Stimulated activated CD8-positive, alpha-beta memory T cell treated with anti-CD3 and anti-CD28 coated beads, Interleukin-4, amount 100 ng/mL, for 48 hours (primary cell): ENCODE measurements at regions not wholly inside any gene's neighbourhood (a gene's known extent, or its start where the extent isn't known, plus 50 kb on each side); places are given as distances from the start of the nearest gene placed in this dataset.

ENCODE experiments used
- DNase-seq: peaks from one replicate; pipeline ENCODE4 v3.0.0-alpha.2; 2020

DNA sequence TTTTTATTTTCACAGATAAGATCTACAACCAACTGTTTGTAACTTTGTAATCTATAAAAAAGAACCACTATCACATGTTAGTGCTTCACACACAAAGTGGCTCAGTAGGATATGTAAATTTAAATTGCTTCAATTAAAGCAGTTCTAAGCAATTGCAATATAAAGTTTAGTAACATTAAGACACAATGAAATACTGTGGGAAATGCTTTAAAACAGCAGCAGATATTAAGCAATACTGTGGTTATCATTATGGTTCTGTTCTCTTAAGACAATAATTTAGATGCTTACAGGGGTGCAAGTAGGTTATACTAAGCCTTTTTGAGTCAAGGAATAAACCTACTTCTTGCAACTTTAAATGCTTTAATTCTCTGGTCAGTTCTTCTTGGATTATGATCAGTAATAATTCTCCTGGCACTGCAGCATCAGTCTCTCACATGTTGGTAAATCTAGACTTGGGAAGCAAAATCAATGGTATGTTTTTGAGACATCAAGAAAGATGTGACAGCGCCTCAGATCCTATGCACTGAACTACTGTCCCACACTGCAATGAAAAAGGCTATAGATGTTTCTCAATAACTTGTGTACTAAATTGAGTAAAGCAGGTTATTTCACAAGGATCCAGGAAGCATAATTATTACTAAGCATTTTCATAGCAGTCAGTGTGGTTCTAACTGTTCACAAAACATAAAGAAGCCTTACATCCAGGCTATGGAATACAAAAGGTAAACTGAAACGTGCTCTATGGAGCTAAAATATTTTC lies 338.7 kb upstream of the PDE4D start:
- DNase-seq = no peak

DNA sequence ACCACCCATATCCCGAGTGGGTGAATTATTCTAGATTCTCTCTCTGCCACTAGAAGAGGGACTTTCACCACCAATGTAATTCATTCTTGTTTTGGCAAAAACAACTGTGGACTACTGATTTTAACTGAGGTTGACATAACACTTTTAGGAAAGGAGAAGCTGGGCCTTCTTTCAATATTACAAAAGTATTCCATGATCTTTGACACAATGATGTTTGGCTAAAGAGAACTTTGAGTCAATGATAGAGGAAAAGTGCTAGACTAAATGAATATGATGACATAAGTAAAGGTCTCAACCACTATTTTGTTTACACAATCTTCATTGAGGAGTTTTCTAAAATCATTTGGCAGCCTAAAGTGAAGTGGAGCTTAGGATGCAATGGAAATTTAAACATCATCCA lies 336.9 kb upstream of the PDE4D start:
- DNase-seq = no peak

DNA sequence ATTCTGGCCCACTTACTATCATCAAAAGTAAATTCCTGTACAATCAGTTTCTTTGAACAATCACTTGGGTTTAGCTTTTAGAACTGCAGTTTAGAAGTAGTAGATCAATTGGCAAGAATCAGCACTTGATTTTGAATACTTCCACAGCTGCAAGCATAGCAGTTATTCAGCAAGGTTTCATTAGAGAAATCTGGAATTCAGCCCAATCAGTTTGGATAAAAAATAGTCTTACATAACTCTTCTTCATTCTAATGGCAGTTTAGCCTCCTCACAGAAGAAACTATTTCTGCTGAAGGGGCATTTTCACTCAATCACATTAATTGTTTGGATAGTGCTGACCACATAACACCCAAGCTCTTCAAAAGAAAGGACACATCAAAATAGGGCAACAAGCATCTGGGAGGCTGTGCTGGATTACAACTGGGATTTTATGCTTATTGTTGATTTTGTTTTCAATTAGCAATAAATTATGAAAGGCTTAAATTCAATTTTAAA lies 336.2 kb upstream of the PDE4D start:
- no peak for DNase-seq

DNA sequence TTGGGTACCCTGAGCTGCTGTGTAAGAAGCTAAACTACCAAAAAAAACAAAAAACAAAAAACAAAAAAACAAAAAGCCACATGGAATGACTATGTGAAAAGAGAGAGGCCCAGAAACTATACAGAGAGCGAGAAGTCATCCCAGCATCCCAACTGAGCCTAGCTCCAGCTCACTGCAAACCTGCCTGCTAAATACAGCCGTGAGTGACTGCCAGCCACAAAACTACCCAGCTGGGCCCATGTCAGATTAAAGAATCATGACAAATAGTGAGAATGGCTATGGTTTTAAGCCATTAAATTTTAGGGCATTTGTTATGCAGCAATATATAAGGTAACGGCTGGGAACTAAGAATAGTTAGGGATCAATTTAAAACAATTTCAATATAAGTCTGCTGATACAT lies 335.1 kb upstream of the PDE4D start:
- DNase-seq = no peak

DNA sequence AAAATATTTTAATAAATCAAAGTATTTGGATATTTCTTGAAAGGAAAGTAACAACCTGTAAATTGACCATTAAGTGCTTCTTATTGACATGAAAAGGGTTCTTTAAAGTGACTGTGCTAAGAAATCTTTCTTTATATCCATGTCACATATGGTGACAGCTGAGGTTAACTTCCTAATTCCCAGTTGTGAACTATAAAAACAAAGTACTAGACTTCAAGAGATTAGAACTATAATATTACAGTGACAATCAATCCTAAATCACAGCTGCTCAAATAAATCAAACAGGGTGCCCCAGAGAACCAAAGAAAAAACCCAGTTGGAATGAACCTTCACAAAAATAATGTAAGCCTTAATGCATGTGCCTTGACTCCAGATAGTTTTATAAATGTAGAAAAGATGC lies 332.6 kb upstream of the PDE4D start:
- no peak for DNase-seq

DNA sequence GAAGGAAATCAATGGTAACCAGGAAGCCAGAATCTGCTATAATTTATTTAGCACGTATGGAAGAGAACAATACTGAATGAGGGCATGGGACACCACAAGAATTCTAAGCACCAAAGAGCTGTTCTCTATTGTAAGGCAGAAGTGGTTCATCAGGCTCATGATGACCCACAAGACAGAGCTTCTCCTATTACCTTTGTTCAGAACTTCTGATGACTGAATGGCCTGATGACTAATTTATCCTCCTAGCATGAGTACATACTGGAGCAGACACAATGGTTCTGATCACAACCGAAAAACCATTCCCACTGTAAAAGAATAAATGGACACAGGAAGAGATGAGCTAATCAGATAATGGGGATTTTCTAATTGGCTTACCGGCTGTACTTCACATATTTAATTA lies 329.8 kb upstream of the PDE4D start:
- DNase-seq = no peak

DNA sequence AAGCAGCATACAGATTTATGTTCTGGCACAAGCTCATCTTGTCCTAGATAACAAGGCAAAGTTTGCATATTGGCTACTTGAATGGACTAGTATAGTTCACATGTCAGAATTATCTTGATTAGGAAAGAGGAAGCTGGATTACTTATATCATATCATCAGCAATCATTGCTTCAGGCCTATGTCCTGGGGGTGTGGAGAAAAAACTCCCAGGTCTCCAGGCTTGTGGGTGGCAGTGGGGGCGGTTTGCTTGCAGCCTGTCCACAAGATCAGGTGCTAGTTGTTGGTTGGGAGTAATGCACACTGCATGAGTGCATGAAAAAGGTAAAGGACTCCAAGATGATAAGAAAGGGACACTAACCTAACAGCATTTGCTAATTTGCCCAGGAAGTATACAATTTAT lies 326.4 kb upstream of the PDE4D start:
- no peak for DNase-seq

DNA sequence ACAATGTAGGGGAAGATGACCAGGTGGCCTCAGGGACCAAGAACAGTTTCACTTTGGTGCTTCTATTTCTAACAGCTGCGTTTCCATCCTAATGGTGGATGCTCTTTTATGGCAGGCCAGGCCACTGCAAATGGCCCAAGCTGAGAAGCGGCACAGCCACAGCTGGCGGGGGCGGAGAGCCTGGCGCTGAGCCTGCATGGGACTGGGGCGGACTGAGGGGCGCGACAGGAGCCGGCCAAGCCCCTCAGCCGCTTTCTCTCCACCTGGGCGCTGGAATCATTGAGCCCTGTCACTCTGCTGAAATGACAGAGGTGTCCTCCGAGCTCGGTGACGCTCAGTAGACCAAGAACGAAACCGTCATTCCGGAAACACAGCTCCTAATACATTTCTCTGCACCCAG lies 317.3 kb upstream of the PDE4D start:
- no peak for DNase-seq

DNA sequence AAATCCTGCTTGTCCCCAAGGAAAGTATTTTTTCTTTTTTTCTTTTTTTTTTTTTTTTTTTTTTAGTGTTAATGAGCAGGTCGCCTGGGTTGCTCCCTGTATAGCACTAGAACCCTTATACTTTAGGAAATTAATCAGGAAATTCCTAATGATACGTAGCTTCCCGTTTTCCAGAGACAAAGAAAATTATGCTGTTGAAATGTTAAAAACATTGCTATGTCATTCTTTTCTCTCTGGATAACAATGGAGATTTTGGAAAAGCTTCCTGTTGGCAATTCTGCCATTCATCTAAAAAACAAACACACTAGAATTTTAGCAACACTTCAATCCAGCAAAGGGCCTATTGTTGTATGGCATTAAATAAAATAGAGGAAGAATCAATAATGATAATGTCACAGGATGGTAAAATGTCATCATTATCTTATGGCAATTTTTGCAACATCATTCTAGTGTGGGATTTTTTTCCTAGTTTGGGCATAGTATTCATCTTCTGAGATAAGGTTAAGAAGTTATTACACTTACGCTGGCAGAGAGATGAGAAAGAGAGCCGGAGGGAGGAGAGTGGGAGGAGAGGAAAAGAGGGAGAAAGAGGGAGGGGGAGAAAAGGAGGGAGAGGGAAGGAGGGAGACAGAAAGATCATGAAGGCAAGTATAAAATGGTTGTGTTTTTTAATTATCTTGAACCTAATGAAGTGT lies 315.8 kb upstream of the PDE4D start:
- DNase-seq = no peak

DNA sequence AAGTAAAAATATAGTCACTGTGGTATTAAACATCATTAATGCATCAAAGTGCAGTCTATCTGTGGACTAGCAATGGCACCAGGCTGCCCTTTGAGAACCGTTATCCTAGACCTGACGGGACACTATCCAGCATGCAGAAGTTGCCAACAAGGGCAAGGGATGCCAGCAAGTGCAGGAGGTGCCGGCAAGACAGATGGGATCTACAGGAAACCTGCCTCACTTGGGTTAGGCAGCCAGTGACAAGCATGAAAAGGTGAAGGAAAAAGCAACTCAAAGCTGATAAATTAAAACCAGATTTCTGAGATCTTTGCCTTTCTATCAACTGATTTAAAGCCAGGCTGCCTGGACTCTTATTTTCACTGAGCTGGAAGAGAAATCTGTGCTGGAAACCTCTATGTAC lies 315.2 kb upstream of the PDE4D start:
- DNase-seq = no peak

DNA sequence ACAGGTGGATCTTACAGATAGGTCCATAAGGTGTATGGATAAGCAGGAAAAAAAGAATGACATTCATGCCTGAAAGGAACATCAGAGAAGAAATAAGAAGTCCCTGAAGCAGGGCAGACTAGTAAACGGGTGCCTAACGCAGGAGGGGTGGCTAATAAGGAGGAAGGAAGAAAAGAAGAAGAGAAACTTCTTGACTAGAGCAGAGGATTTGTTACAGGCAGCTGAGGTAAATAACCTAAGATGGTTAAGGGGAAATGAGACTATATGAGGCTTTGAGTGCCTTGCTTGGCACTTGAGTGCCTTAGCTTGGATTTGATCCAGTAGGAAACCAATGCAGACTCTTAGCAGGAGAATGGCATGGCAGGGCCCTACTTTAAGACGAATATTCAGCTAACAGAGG lies 313.5 kb upstream of the PDE4D start:
- DNase-seq = no peak

DNA sequence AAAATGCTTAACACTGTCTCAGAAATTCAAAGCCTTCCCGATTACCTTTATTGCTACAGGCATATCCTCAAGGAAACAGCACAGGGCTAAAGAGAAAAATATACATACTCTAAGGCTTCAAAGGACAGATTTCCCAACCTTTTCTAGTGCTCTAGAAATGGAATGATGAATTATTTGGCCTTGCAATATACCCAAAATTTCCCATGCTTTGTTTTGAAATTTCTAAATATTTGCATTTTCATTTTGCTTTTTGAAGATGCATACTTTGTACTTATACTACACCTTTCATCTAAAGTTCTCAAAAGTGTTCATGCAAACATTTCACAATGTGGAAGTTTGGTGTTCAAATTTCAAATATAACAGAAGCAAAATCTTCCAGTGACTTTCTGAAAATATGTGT lies 312.7 kb upstream of the PDE4D start:
- DNase-seq = no peak

DNA sequence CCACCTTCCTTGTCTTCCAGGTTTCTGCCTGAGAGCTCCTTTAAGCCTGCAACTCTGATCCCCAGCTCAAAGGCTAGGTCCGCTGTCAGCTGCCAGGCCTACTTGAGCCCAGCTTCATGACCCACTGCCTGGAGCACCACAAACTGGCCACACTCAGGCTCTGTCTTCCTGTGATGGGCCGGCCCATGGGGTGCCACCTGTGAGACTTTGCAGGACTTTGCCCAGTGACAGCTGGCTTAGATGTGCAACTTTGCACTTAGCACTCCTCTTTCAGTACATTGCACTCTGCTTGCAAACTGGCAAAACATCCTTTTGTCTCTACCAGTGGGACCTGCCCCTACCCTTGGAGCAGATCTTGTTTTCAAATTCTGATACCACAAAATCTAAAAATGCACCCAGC lies 311.5 kb upstream of the PDE4D start:
- DNase-seq = no peak

DNA sequence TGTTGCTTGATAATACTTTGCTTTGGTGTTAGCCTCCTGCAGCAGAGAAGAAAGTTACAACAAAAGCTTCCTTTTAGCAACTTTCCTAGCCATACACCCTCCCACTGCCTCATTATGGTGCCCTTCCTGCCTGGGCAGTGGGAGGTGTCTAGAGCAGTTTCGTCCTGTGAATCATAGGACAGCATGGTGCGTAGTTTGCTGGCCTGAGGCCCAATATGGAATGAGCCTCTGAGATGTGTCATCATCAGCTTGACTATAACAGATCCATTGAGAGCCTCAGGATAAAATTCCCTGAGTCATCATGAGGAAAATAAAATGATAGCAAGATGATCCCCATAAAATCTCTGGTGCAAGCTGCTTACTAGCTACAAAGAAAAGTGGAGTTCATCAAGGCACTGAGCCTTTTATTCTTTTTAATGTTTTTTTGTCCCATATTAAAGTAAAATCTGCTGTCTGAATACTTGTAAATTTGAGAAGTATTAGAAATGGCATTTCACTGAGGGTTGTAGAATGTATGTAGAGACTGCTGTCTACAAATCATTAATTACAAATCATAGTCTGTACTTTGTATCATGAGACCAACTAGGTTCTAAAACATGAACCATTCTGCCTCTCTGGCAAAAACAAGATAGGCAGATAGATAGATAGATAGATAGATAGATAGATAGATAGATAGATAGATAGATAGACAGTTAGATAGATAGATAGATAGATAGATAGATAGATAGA lies 303.0 kb upstream of the PDE4D start:
- no peak for DNase-seq

DNA sequence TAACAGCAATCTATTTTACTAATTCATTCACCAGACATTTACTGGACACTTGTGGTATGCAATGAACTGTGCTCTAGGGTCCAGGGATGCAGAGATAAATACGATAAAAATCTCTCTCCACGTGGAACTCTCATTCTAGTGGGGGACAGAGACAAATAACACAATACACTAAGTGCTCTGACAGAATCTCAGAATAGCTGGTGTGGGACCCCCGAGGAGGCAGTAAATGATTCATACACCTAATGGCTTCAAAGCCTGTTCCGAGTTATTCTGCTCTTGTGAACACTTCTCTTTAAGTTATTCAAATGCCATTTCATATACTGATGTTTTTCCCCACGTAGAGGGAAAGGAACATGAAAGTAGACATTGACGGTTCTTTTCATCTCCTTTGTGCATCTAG lies 302.0 kb upstream of the PDE4D start:
- DNase-seq = no peak

DNA sequence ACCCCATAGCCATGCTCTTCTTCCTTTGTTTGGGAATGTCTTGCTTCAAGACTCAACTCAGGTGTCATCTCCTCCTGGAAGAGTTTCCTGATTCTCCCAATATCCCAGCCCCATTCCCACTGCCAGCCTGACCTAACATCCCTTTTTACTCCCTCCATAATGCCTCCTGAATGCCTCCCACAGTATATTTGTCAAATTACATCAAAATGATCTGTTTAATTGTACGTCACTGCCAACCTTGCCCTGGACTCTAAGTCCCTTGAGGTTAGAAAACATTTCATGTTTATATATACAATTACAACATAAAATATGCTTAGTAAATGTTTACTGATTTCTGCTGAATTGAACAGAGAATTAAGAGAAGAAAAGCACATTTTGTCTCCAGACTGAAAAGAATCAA lies 301.6 kb upstream of the PDE4D start:
- DNase-seq = no peak

DNA sequence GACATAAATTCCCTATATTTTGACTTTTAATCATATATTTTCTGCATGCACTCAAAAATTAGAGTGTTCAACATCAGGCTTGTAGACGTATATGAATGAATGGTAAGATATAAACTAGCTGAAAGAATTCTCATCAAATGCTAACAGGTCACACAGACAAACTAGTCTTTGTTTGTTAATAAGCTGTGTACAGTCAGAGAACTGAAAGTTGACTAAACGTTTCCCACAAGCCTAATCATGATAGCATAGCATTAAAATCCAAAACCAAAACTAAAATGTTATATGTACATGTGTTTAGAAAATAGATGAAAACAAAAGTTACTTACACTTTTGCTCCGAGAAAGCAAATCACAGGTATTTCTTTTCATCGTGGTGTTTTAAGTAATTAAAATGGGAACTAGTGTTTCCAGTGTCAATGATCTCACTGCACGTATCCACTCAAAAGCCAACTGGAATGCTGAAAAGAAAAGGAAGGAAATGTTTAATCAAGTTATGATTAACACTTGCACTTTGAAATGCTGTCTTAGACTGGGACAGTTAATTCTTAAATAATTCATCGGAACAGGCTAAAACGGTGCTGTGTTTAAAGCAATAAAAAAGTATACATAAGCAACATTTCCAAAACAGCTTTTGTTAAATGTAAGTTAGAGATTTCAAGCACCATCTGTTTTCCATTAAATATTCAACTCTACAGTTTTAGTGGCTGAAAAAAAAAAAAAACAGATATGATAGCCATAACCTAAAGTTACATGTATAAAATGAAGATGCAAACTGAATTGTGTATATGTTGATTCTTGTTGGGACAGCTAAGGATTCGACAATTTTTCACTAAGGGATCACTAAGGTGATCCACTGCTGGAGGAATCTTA lies 291.9 kb upstream of the PDE4D start:
- no peak for DNase-seq

DNA sequence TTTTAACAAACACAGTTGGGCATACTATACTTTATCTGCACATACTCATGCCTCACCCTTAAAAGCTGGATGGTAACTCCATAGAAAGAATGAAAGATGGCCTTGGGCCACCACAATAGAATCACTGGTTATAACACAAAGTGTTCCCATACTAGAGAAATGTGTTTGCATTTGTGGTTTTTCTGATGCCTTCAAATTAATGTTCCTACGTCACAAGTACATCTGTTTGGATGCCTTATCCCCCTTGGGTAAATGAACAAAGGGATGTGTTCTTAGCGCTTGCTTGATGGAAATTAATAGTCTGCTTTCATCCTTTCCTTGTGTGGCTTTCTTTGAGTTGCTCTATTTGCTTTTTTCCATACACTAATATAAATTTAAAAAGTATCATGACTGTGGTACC lies 291.1 kb upstream of the PDE4D start:
- no peak for DNase-seq

DNA sequence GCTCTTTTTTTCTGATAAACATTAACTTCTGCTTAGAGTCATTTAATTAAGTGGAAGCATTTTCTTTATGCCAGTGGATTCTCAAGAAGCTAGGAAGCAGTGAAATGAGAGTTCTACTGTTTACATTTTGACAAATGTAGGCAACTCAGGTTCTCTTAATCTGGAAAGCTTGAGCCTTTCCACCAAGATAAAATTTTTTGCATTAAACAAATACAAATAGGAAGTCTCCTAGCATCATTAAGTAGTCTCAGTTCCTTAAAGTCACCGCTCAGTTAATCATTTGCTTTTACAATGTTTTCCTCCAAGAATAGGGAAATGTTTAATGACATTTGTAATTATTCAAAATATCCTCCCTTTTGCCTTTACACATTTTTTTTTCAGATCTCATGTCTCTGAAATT lies 290.4 kb upstream of the PDE4D start:
- DNase-seq = no peak

DNA sequence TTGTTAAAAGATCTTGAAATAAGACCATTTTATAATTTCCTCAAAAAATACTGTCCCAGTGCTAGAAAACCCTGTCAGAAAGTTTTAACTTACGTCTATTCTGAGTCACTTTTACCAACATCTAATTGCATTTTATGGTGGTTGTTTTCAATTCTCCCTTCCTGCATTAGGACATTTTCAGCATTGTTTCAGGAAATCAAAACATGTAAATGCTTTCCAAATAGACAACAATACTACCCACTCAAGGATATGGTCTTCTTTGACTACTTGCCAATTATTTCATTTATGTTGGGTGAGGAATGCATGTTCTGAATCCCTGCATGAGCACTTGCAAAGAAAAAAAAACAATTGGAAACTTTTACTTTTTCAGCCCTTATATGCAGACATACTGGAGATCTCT lies 284.6 kb upstream of the PDE4D start:
- no peak for DNase-seq

DNA sequence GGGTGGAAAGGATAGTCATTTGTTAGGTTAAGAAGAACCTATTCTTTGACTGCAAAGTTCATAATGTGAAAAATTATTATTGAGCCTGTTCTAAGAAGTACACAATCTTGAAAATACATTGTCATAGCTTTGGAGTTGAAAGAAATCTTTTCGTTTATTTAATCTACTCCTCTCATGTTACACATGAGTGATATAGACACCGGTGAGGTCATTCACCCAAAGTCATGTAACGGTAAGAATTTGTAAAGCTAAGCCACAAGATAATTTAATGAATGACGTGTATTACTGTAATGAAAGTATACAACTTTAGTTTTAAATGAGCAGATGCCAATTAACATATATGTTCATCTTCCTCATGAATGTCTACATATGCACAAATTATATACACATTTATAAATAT lies 284.1 kb upstream of the PDE4D start:
- DNase-seq = no peak

DNA sequence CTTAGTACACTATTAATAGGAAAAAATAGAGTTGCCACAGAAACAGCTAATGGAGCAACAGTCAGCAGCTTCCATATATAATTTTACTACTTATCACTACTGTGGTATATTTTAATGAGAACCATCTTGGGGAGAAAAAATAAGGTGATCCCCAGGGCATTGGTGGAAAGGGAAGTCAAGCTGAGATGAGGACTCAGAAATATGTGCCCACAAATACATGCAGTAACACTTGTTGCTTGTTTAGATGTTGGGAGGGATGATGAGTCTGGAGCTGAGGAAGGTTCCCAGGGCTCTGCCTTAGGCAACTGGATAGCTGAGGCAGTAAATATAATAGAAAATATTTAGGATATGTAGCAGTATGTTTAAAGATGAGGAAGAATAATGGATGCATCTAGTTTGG lies 280.1 kb upstream of the PDE4D start:
- no peak for DNase-seq

DNA sequence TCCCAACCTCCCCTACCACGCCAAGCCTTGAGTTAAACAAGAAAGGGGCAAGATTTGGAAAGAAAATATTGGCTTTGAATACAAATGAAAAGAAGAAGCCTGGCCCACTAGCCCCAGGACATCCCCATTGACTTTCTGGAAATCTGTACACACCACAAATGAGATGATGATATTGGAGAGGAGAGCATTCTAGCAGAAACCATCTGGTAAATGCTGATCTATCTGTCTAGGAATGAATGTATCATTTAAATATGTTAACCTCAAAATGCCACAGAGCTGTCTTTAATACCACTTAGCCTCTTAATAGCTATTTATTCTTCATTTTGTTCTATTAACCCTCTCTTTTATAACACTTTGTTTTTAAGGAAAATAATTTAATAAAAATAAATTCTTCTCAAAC lies 270.2 kb upstream of the PDE4D start:
- DNase-seq = no peak
